Embryonic facial prominence (tissue), 1 donor: ENCODE measurements at regions not wholly inside any gene's neighbourhood (a gene's known extent, or its start where the extent isn't known, plus 50 kb on each side); places are given as distances from the start of the nearest gene placed in this dataset.
"Not testable (repeated sequence)": the region's sequence is repeated elsewhere in the genome, so short reads cannot be mapped to it uniquely, and the experiment has no call there.

Experiments
- DNase-seq: peaks from one replicate; pipeline ENCODE4 v3.0.0-alpha.2; 2016; ENCODE audit errors: extremely low spot score

DNA sequence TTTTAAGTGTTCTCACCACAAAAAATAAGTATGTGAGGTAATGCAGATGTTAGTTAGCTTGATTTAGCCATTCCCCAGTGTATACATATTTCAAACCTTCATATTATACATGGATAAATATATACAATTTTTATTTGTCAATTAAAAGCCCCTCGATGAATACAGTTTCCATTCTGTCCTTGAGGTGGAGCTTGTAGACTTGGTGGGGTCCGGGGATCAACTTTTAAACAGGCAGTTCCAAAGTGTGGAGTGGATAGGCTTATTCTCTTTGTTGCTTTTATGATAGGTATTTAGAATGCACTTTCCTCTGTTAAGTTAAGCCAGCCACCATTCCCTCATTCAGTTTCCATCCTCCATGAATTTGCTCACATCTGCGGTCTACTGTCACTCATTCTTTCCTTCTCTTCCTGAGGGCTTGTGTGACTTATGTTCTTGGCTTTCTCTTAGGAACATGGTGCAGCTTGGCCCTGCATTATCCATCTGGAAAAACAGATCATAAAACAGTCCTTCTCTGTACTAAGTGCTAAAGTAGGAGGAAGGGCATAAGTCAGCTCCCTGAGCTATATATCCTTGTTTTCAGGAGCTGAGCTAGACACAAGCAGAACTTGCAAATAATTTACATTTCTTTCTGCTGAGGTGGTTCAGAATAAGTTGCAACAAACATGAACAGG lies 149.1 kb downstream of the NFKBIZ start:
- no peak for DNase-seq

DNA sequence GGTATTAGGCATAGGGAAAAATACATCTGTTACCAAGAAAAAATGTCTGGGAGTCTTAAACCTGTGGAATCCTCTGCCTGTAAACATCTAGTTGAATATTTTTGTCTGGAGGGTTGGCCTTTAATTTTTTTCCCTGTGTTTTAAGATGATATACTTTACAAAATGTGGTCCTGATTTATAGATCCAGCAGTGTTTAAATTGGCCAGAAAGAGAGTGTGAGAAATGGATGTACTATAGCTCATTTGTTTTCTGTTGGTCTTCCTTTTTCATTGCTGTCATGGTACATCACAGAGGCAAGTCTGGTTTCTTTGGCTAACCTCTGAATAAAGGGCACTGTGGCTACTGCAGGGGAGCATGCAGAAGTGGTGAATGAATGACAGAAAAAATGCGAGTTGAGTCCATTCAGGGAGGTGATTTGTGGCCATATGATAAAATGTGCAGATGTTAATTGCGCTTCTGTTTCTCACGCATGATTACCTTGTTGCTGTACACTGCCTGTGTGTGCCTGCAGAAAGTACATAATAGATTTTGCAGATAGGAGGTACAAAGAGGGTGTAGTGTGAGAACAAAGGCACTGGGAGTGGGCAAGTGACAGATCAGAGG lies 150.0 kb downstream of the NFKBIZ start:
- DNase-seq: no peak

DNA sequence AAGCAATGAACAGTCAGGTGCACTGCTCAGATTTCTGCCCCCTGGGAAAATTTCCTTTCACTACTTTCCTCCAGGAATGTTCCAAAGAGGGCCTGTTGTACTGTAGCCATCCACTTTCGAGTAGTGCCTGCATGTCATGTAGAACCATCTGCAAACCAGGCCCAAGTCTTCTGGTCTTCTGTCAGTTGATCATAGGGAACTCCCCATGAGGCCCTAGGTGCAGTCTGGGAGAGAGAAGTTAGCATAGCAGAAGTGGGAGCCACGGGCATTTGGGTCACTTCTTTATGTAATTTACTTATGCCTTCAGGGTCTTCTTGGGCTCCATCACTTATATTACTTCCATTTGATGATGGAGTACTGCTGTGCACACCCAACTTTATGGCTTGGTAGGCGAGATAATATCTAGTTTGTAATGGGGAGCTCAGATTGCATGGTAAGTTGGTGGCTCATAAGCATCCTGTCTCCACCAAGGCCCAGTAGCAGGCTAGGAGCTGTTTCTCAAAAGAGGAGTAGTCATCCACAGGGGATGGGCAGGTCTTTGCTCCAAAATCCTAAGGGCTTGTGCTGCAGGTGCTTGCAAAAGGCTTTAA lies 151.4 kb downstream of the NFKBIZ start:
- DNase-seq: no peak

DNA sequence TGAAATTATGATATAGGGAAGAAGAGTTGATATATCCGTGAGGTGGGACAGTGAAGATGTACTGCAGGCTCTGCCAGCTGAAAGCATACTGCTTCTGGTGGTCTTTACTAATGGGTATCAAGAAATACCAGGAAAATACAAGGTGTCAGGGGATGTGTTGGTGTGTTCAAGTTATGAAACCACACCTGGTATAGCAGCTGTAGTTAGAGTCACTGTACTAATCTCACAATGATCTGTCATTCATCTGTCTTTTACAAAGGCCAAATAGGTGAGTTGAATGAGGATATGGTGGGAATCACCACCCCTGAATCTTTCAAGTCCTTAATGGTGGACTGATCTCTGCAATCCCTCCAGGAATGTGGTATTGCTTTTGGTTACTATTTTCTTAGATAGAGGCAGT lies 152.7 kb downstream of the NFKBIZ start:
- no peak for DNase-seq

DNA sequence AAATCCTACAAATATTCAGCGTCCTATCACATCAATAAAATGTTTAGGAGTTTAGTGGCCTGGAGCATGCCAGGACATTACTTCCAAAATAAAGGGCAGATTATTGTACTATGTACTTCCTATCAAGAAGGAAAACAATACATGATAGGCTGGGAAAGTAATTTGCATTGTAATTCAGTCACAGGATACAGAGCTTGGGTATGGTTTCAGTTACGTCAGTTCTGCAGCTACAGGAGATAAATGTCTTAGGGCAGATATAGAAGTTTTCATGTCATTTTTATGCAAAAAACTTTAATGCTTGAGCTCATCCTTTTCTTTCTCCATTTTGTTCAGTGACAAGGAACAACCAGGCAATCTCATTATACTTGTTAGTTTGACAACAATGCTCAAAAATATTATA lies 155.2 kb downstream of the NFKBIZ start:
- DNase-seq: no peak

DNA sequence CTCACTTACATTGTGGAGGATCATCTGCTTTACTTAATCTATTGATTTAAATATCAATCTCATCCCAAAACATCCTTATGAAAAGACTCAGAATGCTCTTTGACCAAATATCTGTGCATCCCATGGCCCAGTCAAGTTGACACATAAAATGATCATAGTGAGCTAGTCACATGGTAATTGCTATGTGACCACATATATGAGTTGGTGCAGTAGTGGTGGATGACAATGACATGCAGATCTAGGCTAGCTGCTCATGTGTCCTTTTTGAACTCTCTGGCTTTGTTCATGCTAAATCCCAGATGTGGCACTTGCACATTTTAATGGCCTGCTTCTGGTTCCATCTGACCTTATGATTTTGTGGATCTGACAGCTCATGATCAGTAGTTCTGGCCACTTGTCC lies 156.2 kb downstream of the NFKBIZ start:
- no peak for DNase-seq

DNA sequence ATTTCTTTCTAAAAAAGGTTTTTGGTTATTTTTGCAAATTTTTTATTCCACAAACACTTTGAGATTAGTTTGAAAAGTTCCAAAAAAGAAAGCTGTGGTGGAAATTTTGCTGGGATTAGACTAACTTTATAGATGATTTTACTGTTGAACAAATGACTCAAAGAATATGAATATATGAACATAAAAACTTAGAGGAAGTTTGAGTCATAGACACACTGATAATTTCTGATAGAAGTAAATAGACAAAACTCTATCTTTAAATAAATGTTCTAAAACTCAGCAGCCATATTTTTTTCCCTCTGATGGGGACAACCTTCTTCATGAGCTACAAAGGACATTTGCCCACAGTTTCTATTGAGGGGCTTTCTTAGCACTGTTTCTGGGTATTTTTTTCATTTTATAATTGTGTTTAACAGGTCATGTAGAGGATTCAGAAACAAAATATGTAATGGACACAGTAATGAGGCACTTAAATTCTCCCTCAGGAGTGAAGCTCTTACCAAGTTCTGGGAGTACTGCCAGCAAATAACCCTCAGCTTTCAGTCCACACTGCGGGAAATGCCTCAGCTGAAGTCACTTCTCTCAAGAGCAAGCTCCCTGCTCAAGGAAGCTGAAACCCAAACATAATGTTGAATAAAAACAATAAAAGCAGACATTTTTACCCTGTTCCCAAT lies 157.6 kb downstream of the NFKBIZ start:
- no peak for DNase-seq

DNA sequence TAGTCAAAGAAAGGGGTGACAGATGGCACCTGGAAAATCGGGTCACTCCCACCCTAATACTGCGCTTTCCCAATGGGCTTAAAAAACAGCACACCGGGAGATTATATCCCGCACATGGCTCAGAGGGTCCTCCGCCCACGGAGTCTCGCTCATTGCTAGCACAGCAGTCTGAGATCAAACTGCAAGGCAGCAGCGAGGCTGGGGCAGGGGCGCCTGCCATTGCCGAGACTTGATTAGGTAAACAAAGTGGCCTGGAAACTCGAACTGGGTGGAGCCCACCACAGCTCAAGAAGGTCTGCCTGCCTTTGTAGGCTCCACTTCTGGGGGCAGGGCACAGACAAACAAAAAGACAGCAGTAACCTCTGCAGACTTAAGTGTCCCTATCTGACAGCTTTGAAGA lies 159.1 kb downstream of the NFKBIZ start:
- DNase-seq: not testable (repeated sequence)

DNA sequence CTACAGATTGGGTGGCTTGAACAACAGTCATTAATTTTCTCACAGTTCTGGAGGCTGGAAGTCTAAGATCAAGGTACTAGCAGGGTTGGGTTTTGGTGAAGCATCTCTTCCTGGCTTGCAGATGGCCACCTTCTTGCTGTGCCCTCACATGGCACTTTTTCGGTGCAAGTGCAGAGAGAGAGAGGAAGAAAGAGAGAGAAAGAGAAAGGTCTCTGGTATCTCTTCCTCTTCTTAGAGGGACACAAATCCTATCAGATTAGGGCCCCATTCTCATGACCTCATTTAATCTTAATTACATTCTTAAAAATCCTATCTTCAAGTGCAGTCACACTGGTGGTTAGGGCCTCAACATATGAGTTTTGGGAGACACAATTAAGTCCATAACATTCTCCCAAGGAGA lies 167.1 kb downstream of the NFKBIZ start:
- DNase-seq: no peak

DNA sequence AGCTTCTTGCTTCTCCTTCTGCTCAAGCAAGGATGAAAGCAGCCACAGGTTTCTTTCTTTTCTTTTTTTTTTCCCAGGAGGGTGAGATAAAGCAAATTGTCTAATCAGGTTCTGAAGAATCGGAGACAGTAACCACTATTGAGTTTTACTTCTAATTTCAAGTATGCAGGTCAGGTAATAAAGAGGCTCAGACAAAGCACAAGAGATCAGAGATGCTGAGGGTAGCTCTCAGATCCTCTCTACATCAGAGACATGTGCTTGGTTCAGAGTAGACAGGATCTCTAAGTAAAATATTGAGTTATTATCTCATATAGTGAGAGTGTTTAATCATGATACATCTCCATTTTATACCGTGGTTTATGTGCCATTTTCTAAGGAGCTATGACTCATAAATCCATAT lies 168.5 kb downstream of the NFKBIZ start:
- DNase-seq: no peak

DNA sequence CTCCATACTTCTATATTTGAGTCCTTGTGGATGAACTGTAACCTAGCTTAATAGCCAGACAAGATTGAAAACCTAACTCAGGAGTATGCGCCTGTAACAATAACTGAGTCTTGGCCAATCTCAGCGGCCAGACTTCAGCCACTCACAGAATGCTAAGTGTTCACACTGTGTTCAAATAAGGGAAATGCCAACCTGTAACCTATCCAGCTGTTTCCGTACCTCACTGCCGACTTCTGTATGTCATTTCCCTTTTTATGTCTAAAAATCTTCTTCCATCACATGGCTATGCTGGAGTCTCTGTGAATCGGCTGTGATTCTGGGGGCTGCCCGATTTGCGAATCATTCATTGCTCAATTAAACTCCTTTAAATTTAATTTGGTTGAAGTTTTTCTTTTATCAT lies 169.2 kb downstream of the NFKBIZ start:
- DNase-seq: no peak

DNA sequence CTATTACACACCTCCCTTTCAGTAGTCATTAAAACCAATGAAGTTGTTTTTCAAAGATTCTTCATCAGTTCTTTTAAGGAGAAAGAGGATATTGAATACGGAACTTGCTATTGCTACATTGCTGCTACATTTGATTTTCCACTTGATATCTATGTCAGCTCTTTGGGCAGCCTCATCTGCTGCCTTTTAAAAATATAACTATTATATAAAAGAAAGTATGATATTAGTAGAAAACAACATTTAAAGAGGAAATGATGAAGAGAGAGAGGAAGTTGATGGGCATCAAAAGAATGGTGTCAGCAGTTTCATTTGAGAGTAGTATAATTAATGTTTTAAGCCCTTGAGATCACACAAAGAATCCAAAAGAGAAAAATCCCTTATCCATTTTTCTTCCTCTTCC lies 171.4 kb downstream of the NFKBIZ start:
- no peak for DNase-seq

DNA sequence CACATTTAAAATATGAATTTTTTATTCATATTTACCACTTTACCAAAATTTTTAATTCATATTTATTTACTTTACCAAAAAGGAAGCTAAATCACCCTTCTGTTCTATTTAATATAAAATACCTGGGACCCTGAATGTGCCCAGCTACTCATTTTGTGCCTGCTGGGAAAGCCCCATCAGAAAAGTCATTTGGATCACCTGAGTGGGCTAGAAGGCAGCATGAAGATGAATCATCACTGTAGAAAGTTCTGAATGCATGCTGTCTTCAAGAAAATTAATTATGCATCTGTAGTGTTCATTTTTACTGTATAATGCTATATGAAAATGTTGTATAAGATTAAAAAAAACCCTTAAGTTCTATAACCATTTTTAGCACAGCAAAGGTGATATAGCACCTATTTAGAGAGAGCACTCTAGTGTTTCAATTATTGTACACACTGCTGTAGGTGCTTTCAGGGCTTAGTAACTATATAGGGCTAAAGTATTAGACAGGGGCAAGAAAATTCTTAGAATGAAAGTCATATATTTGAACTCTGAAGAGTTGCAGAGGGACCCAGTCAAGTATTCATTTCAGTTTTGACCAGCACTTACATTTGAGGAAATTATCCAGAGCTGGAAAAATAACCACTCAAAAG lies 175.1 kb downstream of the NFKBIZ start:
- no peak for DNase-seq

DNA sequence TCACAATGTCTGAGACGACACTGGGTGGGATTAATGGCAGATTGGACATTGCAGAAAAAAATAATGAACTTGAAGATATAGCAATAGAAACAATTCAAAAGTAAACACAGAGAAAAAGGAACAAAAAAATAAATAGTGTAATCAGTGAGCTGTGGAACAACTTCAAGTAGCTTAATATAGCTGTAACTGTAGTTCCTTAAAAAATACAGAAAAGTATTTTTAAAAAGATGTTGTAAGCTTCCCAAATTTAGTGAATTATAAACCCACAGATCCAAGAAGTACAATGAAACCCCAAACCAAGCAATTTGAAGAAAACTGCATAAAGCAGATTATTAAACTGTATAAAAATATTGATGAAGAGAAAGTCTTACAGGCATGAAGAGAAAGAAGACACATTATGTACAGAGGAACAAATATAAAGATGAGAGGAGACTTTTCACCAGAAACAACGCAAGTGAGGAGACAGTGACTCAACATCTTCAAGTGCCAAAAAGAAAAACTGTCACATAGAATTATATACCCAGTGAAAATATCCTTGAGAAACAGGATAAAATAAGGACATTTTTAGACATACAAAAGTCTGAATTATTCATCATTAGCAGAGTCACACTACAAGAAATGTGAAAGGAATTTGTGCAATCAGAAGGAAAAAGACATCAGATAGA lies 176.4 kb downstream of the NFKBIZ start:
- DNase-seq: no peak

DNA sequence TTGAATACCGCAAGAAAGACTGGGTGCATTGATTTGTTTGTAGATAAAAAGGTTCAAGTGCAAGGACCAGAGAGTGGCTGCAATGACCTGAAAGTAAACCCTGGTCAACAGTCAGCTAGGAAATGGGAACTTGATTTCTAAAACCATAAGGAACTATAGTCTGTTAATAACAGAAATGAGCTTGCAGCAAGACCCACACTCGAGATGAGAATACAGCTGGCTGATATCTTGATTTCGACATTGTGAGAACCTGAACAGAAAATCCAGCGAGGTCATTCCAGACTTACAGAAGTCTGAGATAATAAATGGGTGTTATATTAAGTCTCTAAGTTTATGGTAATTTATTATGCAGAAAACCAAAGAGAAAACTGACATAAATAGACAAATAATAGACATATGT lies 177.3 kb downstream of the NFKBIZ start:
- no peak for DNase-seq

DNA sequence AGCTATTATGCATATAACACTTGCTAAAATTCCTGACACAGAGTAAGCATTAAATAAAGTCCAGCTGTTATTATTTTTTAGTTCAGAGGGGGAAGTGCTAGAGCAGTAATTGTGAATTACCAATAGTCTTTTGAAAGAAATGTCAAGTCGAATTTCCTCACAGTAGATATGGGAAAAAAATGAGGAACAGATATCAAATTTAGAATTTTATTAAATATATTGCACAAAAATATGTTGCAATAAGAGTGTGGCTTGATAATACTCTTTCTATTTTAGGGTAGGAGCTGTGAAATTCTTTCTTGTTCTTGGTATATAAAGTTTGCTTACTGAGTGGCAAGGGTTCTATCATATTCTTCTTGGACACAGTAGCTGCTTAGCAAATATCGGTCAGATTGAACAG lies 181.3 kb downstream of the NFKBIZ start:
- DNase-seq: no peak

DNA sequence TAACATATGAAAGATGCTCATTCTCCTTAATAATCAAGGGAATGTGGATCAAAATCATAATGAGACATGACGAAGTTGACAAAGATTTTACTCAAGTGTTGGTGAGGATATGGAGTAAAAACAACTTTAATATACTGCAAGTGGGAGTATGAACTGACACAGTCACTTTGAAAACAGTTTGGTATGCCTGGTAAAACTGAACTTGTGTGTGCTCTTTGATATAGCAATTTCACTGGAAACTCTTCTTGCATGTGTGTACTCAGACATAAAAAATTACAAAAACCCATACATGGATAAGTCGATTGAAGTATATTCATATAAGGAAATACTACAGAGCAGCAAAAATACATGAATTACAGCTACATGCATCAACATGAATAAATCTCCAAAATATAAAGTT lies 182.5 kb downstream of the NFKBIZ start:
- DNase-seq: no peak

DNA sequence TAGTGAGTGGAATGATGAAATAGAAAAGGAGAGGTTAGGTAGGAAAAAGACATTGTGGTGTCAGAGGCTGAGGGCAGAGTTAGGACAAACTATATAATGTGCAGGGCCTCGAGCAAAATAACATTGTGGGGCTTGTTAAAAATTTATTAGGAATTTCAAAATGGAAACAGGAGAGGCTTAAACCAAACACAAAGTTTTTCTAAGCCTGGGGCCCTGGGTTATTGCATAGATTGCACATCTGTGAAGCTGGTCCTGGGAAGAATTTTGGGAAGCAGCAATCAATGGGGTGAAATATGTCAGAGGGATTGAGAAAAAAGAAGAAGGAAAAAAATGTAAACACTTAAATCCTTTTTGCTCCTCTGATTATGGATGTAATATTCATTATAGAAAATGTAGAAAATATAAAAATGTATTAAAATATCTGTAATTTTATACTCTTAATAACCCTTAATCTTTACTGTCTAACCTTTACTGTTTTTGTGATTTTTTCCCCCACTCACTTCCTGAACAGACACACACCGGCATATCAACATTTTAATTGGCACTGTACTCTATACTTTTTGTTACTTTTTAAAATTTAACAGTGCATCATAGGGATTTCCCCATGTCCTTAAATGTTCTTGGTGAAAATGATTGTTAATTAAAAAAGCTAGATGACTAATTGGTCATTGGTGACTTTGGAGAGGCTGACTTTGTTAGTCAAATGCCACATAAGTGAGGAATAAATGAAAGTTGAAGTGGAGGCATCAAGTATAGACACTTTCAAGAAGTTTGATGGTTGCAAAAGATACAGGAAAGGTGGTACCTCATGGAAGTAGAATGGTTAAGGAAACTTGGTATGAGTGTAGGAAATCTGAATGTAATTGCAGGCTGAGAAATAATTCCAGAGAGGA lies 183.4 kb downstream of the NFKBIZ start:
- no peak for DNase-seq

DNA sequence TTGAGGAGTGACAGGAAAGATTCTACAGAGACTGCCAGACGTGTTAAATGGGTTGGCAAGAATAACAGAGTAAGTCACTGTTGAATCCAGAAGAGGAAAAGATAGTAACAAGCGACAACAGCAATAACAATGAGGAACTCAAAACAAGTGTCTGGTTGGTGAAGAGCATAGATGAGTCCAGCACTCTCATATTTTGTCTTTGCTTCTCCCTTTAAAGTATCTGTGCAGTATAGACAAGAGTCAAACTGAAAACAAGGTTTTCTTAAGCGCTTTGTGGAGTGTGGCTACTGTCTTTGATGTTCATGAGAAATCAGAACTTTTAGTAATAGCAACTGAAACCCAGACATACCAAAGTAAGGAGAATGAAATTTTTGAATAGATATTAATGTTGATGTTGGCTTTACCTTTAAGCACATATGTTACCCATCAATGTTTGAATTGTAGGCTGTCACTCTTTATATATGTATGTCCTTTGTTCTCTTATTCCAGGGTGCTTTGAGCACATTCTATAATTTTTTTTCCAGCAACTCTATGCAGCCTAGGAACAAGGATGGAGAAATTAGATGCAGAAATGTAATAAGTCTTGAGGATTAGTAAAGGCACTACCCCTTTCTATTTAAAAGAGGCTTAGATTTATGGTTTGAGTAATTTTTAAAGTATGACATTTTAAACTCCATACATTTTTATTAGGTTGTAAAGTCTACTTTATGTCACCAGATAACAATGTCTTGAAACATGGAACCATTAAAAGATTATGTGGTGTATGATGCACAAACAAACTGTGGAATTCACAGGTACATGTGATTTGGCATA lies 185.5 kb downstream of the NFKBIZ start:
- DNase-seq: no peak

DNA sequence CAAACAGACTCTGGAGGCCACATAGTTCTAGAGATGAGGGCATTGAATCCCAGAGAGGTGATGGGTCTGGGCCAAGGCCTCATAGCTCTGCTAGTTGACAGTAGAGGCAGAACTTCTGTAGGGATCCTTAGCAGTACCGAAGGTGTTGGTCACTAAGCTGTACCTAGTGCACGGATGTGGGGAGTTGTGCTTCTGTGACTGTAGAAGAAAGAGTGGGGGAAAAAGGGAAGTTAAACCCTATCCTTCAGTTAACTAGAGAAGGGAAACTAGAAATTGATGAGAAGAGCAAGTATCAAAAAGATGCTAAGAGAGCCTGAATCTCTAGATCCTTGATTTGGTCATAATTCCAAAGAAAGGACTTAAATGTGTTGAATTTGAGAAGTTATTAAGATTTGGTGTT lies 186.7 kb downstream of the NFKBIZ start:
- no peak for DNase-seq
